Fibroblast of lung (primary cell): ENCODE measurements at regions not wholly inside any gene's neighbourhood (a gene's known extent, or its start where the extent isn't known, plus 50 kb on each side); places are given as distances from the start of the nearest gene placed in this dataset.

Experiments used
- DNase-seq, 2 donors: peaks; one replicate each; pipeline versions ENCODE4 v3.0.0 to v3.0.0-alpha.2; 2010; ENCODE audit warnings: low read depth in 2 of 2
- H2AFZ ChIP-seq: 2 replicates; pipeline ENCODE4 v1.5.1; 2012; ENCODE audit warnings: low read length, control low read depth, inconsistent platforms
- H3K27ac ChIP-seq: 2 replicates; pipeline ENCODE4 v1.5.1; 2011; ENCODE audit warnings: low read length, control low read depth; ENCODE audit not compliant: insufficient read depth
- H3K27me3 ChIP-seq: 2 replicates; pipeline ENCODE4 v1.5.1; 2011; ENCODE audit warnings: mild to moderate bottlenecking, low read length; ENCODE audit not compliant: control insufficient read depth, insufficient read depth
- H3K36me3 ChIP-seq: 2 replicates; pipeline ENCODE4 v1.5.1; 2011; ENCODE audit warnings: low read length; ENCODE audit not compliant: control insufficient read depth, insufficient read depth
- H3K4me1 ChIP-seq: 2 replicates; pipeline ENCODE4 v1.5.1; 2011; ENCODE audit warnings: low read length; ENCODE audit not compliant: control insufficient read depth, insufficient read depth; ENCODE audit errors: extremely low read depth
- H3K4me2 ChIP-seq: 2 replicates; pipeline ENCODE4 v1.5.1; 2011; ENCODE audit warnings: low read length, control low read depth; ENCODE audit not compliant: insufficient read depth; ENCODE audit errors: extremely low read depth
- H3K4me3 ChIP-seq, 4 experiments: fragments of 200-600 bp in 1 of 4; sonication (generic) in 1 of 4; replicated peaks in 1 of 4; 2 replicates each; pipeline ENCODE4 v1.5.1; 2011 to 2016; ENCODE audit warnings: low read length in 4 of 4, low read depth in 3 of 4, mild to moderate bottlenecking in 3 of 4, control low read depth in 2 of 4, inconsistent platforms in 1 of 4, mixed read lengths in 1 of 4; ENCODE audit not compliant: insufficient read depth in 1 of 4; ENCODE audit errors: control extremely low read depth in 1 of 4
- H3K79me2 ChIP-seq: 2 replicates; pipeline ENCODE4 v1.5.1; 2012; ENCODE audit warnings: mild to moderate bottlenecking, low read length, inconsistent platforms; ENCODE audit not compliant: control insufficient read depth, insufficient read depth
- H3K9ac ChIP-seq: 2 replicates; pipeline ENCODE4 v1.5.1; 2011; ENCODE audit warnings: mild to moderate bottlenecking, low read length, control low read depth; ENCODE audit not compliant: insufficient read depth
- H3K9me3 ChIP-seq: 2 replicates; pipeline ENCODE4 v1.5.1; 2012; ENCODE audit warnings: low read depth, low read length; ENCODE audit not compliant: control insufficient read depth, insufficient read depth
- H4K20me1 ChIP-seq: 2 replicates; pipeline ENCODE4 v1.5.1; 2011; ENCODE audit warnings: low read length; ENCODE audit not compliant: control insufficient read depth, insufficient read depth; ENCODE audit errors: extremely low read depth
- EZH2 ChIP-seq: IDR thresholded peaks from 2 replicates; pipeline ENCODE4 v1.5.1; 2012; ENCODE audit warnings: low read length, control low read depth, mild to moderate bottlenecking; ENCODE audit errors: missing control alignments
- TF ChIP-seq, protein P1 (sequence below), 2 donors: IDR thresholded peaks in 1 of 2; conservative IDR thresholded peaks in 1 of 2; 1 replicate in 1 of 2; 2 replicates in 1 of 2; pipeline ENCODE4 v1.5.1; 2011 to 2012; ENCODE audit warnings: low read length in 2 of 2, control low read depth in 1 of 2, inconsistent platforms in 1 of 2, low read depth in 1 of 2, mild to moderate bottlenecking in 1 of 2

DNA sequence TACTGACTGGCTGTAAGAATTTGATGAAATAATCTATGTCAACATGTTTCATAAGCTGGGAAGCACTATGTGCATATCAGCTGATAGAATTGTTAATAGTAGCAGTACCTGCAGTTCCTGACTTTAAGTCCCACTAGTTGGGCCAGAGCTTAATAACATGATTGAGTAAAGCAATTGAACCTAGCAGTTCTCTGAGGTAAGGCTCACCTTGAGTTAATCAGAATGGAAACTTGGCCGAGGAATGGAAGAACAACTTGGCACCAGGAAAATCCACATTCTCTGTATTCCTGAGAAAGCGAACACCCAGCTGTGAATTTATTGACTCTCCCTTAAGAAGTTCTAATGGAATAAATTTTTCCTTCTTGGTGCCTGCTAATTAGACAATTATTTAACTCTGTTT lies 262.6 kb downstream of the IGSF11 start:
- Histone ChIP-seq H3K4me1 (no peaks in the 10 kb centered on the region), H3K79me2 (no peaks in the 10 kb centered on the region), H4K20me1 (no peaks in the 10 kb centered on the region), H3K9me3 (no peaks in the 10 kb centered on the region), H2AFZ (no peak overlapping the region), H3K9ac (no peak overlapping the region), H3K27me3 (no peaks in the 10 kb centered on the region), H3K4me2 (no peak overlapping the region), H3K36me3 (no peaks in the 10 kb centered on the region), H3K4me3 (no peak overlapping the region), H3K27ac (no peak overlapping the region)
- DNase-seq, result no peak
- TF ChIP-seq EZH2, result no peak
- TF ChIP-seq, protein P1, sequence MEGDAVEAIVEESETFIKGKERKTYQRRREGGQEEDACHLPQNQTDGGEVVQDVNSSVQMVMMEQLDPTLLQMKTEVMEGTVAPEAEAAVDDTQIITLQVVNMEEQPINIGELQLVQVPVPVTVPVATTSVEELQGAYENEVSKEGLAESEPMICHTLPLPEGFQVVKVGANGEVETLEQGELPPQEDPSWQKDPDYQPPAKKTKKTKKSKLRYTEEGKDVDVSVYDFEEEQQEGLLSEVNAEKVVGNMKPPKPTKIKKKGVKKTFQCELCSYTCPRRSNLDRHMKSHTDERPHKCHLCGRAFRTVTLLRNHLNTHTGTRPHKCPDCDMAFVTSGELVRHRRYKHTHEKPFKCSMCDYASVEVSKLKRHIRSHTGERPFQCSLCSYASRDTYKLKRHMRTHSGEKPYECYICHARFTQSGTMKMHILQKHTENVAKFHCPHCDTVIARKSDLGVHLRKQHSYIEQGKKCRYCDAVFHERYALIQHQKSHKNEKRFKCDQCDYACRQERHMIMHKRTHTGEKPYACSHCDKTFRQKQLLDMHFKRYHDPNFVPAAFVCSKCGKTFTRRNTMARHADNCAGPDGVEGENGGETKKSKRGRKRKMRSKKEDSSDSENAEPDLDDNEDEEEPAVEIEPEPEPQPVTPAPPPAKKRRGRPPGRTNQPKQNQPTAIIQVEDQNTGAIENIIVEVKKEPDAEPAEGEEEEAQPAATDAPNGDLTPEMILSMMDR (conservative IDR thresholded peaks at IDR 0.05 in 1 of 2, IDR thresholded peaks at IDR 0.05 in 1 of 2; ENCODE audit: low read depth in 1 of 2, low read length in 2 of 2), result no peak

DNA sequence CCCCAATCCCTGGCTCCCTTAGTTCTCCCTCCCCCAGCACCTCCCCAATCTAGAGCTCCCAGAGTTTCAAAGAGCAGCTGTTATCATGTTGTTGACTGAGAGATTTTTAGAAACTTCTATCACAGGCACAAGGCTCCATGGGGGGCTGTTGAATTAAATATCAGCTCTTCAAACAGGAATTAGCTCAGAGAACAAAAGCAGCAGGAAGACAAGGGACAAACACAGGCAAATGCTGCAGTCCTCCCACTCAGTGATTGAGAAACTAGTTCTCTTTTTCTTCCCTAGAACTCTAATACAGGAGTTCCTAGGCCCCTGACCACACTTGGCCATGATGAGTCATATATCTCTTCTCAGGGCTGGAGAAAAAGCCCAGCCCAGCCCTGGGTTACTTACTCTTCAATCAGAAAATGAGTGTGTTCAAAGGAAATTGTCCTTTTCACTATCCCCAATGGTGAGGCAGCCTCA lies 262.1 kb downstream of the IGSF11 start:
- H3K9me3 ChIP-seq, result no peaks in the 10 kb centered on the region
- DNase-seq, result peak; percentile 3 to 25

DNA sequence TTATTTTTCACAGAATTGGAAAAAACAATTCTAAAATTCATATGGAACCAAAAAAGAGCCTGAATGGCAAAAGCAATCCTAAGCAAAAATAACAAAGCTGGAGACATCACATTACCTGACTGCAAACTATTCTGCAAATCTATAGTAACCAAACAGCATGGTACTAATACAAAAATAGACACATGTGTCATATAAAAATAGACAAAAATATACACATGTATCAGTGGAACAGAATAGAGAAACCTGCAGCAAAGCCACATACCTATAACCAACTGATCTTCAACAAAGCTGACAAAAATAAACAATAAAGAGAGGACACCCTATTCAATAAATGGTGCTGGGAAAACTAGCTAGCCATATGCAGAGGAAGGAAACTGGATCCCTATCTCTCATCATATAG lies 259.6 kb downstream of the IGSF11 start:
- no peaks in the 10 kb centered on the region for H3K36me3 ChIP-seq
- H3K4me2 ChIP-seq, result no peak overlapping the region
- H3K27ac ChIP-seq, result no peak overlapping the region
- H3K9ac ChIP-seq, result no peak overlapping the region
- no peaks in the 10 kb centered on the region for H3K9me3 ChIP-seq
- no peaks in the 10 kb centered on the region for H3K27me3 ChIP-seq
- H3K79me2 ChIP-seq, result no peaks in the 10 kb centered on the region
- H3K4me3 ChIP-seq, result no peak overlapping the region
- TF ChIP-seq, protein P1 (conservative IDR thresholded peaks at IDR 0.05 in 1 of 2, IDR thresholded peaks at IDR 0.05 in 1 of 2; ENCODE audit: low read depth in 1 of 2, low read length in 2 of 2), result no peak
- no peak for TF ChIP-seq EZH2
- no peaks in the 10 kb centered on the region for H4K20me1 ChIP-seq
- no peak overlapping the region for H2AFZ ChIP-seq
- H3K4me1 ChIP-seq, result no peaks in the 10 kb centered on the region
- no peak for DNase-seq

More for the DNA sequence above, 262.1 kb downstream of the IGSF11 start:
- no peak overlapping the region for H3K9ac ChIP-seq
- H3K4me1 ChIP-seq, result no peaks in the 10 kb centered on the region
- H3K36me3 ChIP-seq, result no peaks in the 10 kb centered on the region
- H2AFZ ChIP-seq, result no peak overlapping the region
- no peak overlapping the region for H3K27ac ChIP-seq
- no peaks in the 10 kb centered on the region for H3K27me3 ChIP-seq
- H3K79me2 ChIP-seq, result no peaks in the 10 kb centered on the region
- no peaks in the 10 kb centered on the region for H4K20me1 ChIP-seq
- TF ChIP-seq EZH2, result no peak
- no peak overlapping the region for H3K4me2 ChIP-seq
- H3K4me3 ChIP-seq, result no peak overlapping the region
